ENCODE measurements at regions not wholly inside any gene's neighbourhood (a gene's known extent, or its start where the extent isn't known, plus 50 kb on each side); places are given as distances from the start of the nearest gene placed in this dataset.

DNA sequence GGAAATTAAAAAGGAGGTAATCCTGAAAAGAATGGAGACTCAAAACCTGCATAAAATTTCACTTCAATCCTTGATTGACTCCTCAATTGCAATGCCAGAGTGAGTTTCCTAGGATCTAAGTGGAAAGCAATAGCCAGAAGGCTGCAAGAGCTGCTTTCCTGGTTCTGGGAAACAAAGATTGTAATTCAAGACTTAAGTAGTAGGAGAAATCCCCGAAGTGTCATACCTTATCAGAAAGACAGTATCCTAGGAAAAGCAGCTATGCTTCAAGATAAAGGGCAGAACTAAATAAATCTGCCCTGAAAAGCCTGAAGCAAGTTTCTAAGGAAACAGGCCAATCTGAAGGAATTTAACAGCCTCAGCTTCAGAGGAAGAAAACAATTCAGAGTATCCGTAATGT lies 390.2 kb downstream of the DSC3 start:
- H3K27ac ChIP-seq (replicated peaks): no peak overlapping the region
- no peak overlapping the region for H3K4me3 ChIP-seq (replicated peaks; ENCODE audit: insufficient read depth, low read length)
- no peak for TF ChIP-seq POLR2AphosphoS5 (IDR thresholded peaks at IDR 0.05; ENCODE audit: low read depth)
- TF ChIP-seq, protein P1, sequence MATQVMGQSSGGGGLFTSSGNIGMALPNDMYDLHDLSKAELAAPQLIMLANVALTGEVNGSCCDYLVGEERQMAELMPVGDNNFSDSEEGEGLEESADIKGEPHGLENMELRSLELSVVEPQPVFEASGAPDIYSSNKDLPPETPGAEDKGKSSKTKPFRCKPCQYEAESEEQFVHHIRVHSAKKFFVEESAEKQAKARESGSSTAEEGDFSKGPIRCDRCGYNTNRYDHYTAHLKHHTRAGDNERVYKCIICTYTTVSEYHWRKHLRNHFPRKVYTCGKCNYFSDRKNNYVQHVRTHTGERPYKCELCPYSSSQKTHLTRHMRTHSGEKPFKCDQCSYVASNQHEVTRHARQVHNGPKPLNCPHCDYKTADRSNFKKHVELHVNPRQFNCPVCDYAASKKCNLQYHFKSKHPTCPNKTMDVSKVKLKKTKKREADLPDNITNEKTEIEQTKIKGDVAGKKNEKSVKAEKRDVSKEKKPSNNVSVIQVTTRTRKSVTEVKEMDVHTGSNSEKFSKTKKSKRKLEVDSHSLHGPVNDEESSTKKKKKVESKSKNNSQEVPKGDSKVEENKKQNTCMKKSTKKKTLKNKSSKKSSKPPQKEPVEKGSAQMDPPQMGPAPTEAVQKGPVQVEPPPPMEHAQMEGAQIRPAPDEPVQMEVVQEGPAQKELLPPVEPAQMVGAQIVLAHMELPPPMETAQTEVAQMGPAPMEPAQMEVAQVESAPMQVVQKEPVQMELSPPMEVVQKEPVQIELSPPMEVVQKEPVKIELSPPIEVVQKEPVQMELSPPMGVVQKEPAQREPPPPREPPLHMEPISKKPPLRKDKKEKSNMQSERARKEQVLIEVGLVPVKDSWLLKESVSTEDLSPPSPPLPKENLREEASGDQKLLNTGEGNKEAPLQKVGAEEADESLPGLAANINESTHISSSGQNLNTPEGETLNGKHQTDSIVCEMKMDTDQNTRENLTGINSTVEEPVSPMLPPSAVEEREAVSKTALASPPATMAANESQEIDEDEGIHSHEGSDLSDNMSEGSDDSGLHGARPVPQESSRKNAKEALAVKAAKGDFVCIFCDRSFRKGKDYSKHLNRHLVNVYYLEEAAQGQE (IDR thresholded peaks at IDR 0.05; ENCODE audit: insufficient replicate concordance, low read depth): no peak
- TF ChIP-seq, protein P2, sequence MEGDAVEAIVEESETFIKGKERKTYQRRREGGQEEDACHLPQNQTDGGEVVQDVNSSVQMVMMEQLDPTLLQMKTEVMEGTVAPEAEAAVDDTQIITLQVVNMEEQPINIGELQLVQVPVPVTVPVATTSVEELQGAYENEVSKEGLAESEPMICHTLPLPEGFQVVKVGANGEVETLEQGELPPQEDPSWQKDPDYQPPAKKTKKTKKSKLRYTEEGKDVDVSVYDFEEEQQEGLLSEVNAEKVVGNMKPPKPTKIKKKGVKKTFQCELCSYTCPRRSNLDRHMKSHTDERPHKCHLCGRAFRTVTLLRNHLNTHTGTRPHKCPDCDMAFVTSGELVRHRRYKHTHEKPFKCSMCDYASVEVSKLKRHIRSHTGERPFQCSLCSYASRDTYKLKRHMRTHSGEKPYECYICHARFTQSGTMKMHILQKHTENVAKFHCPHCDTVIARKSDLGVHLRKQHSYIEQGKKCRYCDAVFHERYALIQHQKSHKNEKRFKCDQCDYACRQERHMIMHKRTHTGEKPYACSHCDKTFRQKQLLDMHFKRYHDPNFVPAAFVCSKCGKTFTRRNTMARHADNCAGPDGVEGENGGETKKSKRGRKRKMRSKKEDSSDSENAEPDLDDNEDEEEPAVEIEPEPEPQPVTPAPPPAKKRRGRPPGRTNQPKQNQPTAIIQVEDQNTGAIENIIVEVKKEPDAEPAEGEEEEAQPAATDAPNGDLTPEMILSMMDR (IDR thresholded peaks at IDR 0.05; ENCODE audit: insufficient read depth, low read length): no peak
- no peak for TF ChIP-seq GABPA (IDR thresholded peaks at IDR 0.05; ENCODE audit: low read depth)
- no peak for TF ChIP-seq SPI1 (IDR thresholded peaks at IDR 0.05; ENCODE audit: borderline replicate concordance, low read depth)
- H3K27me3 ChIP-seq (ENCODE audit: insufficient read depth, poor library complexity, severe bottlenecking): no peaks in the 10 kb centered on the region
- DNase-seq (ENCODE audit: low read depth in 1 of 2, low spot score in 1 of 2): no peak

DNA sequence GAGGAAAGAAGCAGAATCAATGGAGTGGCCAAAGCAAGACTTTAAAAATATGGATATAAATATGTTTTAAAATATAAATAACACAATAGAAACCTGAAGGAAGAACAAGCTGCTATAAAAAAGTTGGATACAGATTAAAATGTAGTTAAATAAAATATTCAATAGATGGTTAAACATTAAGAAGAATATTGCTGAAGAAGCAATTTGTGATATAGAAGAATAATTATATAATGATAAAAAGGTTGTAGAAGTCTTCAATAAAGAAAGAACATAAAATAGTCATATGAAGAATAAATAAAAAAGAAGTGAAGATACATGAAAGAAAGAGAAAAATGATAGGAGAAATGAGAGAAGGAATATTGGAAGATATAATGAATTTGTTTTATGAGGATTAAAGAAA lies 392.0 kb downstream of the DSC3 start:
- H3K27ac ChIP-seq (replicated peaks): no peak overlapping the region
- H3K4me3 ChIP-seq (replicated peaks; ENCODE audit: insufficient read depth, low read length): no peak overlapping the region
- DNase-seq (ENCODE audit: low read depth in 1 of 2, low spot score in 1 of 2): no peak
- TF ChIP-seq POLR2AphosphoS5 (IDR thresholded peaks at IDR 0.05; ENCODE audit: low read depth) (no peak), GABPA (IDR thresholded peaks at IDR 0.05; ENCODE audit: low read depth) (no peak), SPI1 (IDR thresholded peaks at IDR 0.05; ENCODE audit: borderline replicate concordance, low read depth) (no peak)
- TF ChIP-seq, protein P1 (IDR thresholded peaks at IDR 0.05; ENCODE audit: insufficient replicate concordance, low read depth): no peak
- TF ChIP-seq, protein P2 (IDR thresholded peaks at IDR 0.05; ENCODE audit: insufficient read depth, low read length): no peak
- H3K27me3 ChIP-seq (ENCODE audit: insufficient read depth, poor library complexity, severe bottlenecking): no peaks in the 10 kb centered on the region

DNA sequence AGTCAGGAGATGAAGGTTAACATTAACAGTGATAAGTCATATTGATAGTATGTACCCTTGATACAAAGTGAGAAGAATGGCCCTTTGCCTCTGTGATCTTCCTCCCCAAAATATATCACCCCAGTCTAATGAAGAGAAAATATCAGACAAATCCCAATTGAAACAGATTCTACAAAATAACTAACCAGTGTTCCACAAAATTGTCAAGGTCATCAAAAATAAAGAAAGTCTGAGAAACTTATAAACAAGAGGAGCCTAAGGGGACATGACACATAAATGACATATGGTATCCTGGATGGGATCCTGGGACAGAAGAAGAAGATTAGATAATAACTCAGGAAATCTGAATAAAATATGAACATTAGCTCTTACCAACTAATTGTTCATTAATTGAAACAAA lies 398.4 kb downstream of the DSC3 start:
- no peak for DNase-seq (ENCODE audit: low read depth in 1 of 2, low spot score in 1 of 2)
- TF ChIP-seq GABPA (IDR thresholded peaks at IDR 0.05; ENCODE audit: low read depth): no peak
- TF ChIP-seq, protein P1 (IDR thresholded peaks at IDR 0.05; ENCODE audit: insufficient replicate concordance, low read depth): no peak
- TF ChIP-seq SPI1 (IDR thresholded peaks at IDR 0.05; ENCODE audit: borderline replicate concordance, low read depth): no peak
- TF ChIP-seq POLR2AphosphoS5 (IDR thresholded peaks at IDR 0.05; ENCODE audit: low read depth): no peak
- TF ChIP-seq, protein P2 (IDR thresholded peaks at IDR 0.05; ENCODE audit: insufficient read depth, low read length): no peak
- Histone ChIP-seq H3K27ac (replicated peaks) (no peak overlapping the region), H3K27me3 (ENCODE audit: insufficient read depth, poor library complexity, severe bottlenecking) (no peaks in the 10 kb centered on the region), H3K4me3 (replicated peaks; ENCODE audit: insufficient read depth, low read length) (no peak overlapping the region)
